Inflammatory macrophage treated with lipopolysaccharide for 4 hours (primary cell): ENCODE measurements at regions not wholly inside any gene's neighbourhood (a gene's known extent, or its start where the extent isn't known, plus 50 kb on each side); places are given as distances from the start of the nearest gene placed in this dataset.
"Not testable (repeated sequence)": the region's sequence is repeated elsewhere in the genome, so short reads cannot be mapped to it uniquely, and the experiment has no call there.

Experiments used
- DNase-seq: peaks from one replicate; pipeline ENCODE4 v3.0.0-alpha.2; 2020

DNA sequence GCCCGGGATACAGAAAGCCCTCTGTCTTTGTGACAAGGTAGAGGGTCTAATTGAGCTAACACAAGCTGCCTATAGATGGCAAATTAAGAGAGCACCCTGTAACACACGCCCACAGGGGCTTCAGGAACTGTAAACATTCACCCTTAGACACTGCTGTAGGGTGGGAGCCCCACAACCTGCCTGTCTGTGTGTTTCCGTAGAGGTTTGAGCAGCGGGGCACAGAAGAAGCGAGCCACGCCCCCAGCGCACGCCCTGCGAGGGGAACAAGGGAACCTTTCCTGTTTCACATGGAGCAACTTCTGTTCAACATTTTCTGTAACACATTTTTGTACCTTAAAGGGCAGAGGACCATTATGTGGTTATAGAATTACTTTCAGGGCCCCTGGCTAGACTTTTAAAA lies 231.7 kb upstream of the EXOC2 start:
- no peak for DNase-seq

DNA sequence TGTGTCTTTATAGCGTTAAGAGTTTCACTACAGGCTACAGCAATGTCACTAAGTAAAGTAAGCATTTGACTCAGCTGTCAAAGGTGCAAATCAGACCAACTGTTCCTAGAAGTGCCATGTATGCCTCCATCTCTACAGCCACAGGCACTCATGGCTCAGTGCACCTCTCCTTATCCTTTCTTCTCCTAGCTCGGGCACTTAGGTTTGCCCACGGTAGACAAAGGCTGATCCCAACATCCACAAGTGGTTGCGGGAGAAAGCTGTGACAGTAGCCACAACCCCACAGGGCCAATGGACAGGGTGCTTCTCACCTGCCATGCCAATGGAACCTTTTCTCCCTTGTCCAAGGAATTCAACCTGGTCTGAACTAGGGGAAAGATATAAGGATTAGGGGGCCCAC lies 228.5 kb upstream of the EXOC2 start:
- no peak for DNase-seq

GRCh38 chr6:920512-920911 lies 227.6 kb upstream of the EXOC2 start:
- no peak for DNase-seq

- no peak for DNase-seq
Measured at GRCh38 chr6:919500-919899, 226.6 kb upstream of the EXOC2 start.

DNA sequence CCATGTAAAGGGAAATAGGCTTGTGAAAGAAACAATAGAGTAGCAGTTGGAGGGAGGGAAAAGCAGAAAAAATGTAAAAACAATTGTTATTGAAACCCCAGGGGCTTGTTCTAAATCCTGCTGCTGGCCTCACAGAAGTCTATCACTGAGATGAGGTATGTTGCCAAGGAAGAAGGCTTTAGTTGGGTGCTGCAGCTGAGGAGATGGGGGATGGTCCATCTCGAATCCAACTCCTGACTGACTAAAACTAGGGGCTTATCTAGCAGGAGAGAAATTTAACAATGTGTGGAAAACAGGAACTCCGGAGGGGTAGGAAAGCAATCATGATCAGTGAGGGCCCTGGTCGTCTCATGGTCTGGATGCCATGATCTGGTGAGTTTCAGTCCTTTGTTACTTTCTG lies 225.0 kb upstream of the EXOC2 start:
- no peak for DNase-seq

- no peak for DNase-seq
Measured at GRCh38 chr6:917296-917695, 224.4 kb upstream of the EXOC2 start.

GRCh38 chr6:916131-916530 lies 223.2 kb upstream of the EXOC2 start:
- DNase-seq: no peak

DNA sequence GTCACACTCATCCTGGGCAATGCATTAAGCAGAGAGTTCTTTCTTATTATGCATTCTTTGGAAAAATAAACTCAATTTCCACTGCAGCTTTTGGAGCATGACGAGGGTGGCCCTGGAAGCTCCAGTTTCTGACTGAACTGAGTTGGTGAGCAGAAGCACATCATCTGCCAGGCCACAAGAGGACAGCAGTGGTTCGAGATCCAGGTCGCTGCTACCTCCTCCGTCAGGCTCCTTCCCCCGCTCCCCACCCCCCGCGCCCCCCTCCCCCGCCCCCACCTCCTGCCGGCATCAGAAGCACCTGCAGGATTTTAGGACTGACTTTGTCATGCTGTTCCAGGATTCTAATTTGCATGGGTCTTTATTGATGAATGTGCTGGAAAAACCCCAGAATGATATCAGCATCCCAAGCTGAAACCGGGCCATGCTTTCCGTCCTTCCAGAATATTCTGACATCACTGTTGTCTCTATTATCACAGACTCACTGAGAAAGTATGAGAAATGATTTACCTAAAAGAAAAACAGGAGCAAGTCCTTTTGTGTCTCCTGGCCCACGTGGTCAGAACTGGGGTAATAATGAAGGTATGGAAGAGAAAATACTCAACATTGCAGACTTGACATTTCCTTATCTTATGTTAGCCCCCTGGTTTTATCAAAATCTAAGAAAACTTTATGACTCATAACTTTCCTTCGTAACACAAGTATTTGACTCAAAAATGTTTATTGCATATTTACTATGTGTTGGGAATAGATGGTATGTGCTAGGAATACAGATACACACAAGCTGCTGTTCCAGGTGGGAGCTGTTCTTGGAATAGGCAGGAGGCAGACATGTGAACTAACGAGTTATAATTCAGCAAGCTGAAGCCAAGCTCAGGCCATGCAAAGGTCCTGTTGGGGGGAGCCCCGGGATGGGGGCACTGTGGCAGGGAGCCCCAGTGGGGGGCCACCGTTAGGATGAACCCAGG lies 220.2 kb upstream of the EXOC2 start:
- no peak for DNase-seq

DNA sequence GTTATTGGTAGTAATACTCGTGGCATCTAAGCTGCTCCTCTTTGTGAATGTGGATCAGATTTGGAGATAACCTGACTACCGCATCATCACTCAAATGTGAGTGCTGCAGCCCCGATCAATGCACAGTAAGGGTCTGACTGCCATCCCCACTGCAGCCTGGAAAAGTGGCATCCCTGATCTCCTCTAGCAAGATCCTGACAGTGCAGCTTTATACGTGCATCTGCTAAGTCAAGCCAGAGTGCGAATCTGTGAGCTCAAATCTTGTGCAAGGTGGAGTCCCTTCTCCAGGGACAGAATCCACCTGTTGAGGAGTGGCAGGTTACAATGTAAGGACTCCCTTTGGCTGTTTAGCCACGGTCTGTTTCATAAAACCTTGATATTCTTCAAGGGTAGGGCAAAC lies 215.0 kb upstream of the EXOC2 start:
- no peak for DNase-seq

GRCh38 chr6:906920-907319 lies 214.0 kb upstream of the EXOC2 start:
- no peak for DNase-seq

DNA sequence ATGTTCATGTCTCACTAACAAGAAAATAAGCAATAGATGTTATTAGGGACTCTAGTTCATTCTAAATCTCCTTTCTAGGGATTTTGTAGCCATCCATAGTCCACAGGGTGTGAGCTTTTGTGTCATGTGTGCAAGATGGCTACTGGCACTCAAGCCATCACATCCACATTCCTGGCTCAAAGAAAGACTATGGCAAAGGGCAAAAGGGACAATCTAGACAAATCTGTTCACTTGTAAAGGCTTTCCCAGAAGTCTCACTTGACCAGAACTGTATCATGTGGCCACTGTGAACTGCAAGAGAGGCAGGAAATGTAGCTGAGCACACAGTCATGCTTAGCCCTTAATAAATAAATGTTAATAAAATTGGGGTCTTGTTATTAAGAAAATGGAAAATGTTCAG lies 212.6 kb upstream of the EXOC2 start:
- no peak for DNase-seq

- no peak for DNase-seq
Measured at GRCh38 chr6:904994-905393, 212.1 kb upstream of the EXOC2 start.

DNA sequence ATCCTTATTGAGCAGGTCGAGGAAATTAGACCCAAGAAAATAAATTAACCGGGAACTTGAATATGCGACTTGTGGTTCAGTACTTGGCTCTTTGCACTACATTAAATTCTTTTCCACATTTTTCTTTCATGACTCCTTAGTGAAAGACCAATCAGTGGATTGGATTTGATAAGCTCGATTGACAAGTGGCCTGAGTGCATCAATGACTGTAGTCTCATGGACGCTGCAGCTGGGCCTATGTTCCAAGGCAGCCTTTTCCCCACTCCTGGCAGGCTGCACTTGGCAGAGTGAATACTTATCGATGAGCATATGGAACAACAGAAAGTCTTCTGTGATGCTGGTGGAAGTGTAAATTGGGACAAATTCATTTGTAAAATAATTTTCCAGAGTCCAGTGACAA lies 210.8 kb upstream of the EXOC2 start:
- DNase-seq: no peak

DNA sequence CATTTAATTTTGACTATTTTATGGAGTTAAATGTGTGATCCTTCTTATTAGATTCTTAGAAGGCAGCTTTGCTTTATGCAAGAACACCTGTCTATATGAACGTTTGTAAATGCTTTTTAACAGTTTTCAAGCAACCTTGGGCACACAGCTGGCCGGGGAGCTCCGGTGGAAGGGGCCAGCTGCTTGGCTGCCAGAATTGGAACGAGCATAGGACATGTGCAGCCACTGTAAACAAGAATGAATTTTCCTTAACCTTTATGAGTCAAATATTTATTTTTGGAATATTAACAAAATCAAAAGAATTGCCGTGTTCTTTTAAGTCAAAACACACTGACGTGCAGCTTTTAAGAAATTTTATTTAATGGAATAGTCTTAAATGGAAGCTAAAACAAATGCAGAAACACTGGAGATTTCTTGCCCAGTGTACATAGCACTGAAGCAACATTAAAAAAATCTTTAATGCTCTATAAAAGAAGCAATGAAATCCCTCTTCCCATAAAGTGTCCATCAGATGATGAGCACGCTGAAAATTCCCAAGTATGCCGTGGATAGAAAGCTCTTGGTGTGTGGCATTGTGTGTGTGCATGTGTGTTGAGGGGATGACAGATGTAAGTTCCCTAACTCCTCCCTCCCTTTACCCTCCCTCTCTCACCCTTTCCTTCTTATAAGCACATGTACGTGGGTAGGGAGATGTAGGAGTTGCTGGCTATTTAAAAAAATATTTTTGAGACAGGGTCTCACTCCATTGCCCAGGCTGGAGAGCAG lies 208.9 kb upstream of the EXOC2 start:
- no peak for DNase-seq

- DNase-seq: no peak
Measured at GRCh38 chr6:900716-901605, 208.0 kb upstream of the EXOC2 start.

DNA sequence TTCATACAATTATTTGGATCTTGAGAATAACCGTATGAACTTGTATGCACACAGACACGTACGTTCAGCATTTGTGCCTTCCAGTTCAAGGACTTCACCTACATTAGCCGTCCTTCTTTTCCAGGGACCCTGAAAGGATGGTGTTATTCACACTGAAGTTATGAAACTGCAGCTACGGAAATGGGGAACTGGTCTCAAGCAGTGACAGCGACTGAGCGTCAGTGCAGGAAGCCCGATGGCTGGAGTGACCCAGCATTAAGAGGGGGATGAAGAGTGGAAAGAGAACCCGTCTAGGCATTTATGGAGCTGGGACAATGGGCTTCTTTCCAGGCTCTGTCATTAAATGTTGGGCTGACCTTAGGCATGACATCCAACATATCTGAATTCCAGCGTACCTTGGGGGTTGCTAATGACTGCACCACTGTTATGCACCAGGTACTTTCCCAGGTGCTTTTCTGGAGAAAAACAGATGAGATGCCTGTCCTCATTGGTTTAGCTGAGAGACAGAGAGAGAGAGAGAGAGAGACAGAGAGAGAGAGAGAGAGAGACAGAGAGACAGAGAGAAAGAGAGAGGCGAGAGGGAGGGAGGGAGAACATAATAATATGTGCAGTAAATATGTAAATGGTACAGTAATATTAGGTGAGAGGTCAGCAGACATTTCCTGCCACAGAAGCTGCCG lies 204.7 kb upstream of the EXOC2 start:
- peak; percentile 22 for DNase-seq

- DNase-seq: no peak
Measured at GRCh38 chr6:894274-894673, 201.3 kb upstream of the EXOC2 start.

DNA sequence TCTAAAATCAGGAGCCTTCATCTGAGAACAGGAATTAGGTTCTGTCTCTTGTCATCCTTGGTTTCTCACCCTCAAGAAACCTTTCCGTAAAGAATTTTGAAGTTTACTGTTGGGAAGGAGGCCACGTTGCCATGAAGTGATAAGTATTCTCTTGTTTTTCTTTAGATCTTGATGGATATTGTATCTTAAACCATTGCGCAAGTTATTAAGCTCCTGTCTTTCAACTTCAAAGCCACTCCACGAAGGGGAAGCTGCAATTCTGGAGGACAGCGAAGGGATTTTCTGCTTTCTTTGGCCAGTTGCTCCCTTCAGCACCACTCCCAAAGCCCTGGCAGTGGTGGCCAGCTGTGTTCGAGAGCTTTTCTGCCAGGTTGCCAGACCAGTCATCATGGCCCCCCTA lies 198.1 kb upstream of the EXOC2 start:
- DNase-seq: no peak

GRCh38 chr6:890201-890600 lies 197.3 kb upstream of the EXOC2 start:
- no peak for DNase-seq

DNA sequence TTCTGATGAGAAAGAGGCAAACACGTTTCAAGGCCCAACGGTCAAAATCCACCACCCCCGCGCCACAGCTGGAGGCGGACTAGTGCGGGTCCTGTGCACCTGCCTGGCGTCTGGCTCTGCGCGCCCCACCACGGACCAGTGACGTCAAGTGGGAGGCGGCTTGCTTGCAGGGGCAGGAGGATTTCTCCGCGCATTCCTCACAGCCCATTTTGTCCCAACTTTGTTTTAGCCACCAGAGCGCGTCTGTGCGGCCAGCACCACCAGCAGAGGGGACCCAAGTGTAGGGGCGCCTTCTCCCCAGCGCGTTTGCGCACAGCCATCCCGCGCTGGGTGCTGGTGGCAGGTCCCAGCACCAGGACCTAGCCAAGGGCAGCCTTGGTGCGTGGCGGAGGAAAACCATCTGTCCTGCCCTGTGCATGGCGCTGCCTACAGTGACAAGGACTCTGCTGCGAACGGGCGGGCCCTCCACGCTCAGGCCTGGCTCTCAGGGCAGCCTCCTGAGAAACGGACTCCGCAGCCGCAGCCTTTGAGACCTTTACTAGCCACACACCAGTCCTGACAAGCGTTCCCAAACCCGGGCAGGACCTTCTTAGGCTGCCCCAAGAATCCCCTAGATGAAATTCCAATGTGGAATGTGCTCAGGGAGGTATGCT lies 194.8 kb upstream of the EXOC2 start:
- DNase-seq: no peak

DNA sequence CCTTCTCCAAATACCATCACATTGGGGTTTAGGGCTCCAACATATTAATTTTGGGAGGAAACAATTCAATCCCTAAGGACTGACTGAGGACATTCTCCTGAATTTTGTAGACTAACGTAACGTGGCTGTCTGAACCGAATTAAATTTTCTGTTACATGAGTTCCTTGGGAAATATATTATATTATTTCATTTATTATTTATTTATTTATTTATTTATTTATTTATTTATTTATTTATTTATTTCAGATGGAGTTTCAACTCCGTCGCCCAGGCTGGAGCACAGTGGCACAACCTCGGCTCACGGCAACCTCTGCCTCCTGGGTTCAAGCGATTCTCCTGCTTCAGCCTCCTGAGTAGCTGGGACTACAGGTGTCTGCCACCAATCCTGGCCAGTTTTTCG lies 193.2 kb upstream of the EXOC2 start:
- not testable (repeated sequence) for DNase-seq

DNA sequence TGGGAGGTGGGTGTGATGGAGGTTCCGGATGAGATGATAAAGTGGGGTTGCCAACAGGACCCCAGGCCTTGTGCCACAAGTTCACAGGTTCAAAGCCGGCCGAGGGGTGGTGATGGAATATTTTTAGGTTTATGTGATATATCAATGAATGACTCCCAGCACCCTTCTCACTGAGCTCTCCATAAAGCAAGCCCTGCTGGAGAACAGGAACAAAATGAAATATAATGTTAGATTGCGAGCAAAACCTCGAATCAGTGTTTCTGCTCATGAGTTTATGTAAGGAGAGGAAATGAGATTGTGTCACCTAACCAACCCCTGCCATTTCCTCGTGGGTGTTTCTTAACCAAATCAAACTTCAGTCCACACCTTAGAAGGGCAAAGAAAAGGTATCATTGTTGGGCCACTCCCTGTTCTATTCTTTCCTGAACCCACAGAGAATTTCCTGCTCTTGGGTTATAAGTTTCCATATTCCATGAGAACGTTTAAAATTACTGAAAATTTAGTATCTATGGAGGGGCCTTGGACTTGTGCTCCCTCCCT lies 192.2 kb upstream of the EXOC2 start:
- peak; percentile 6 for DNase-seq
